Gastroesophageal sphincter (tissue), 4 donors: ENCODE measurements at regions not wholly inside any gene's neighbourhood (a gene's known extent, or its start where the extent isn't known, plus 50 kb on each side); places are given as distances from the start of the nearest gene placed in this dataset.

Experiments
- ATAC-seq: fragments of 150-250 bp; one replicate; pipeline ENCODE4 v1.9.1; 2016; ENCODE audit warnings: mild to moderate bottlenecking, moderate library complexity
- H3K27ac ChIP-seq, 4 donors: fragments of 200-600 bp; sonication (generic) in 3 of 4; 1 replicate in 3 of 4; 2 replicates in 1 of 4; pipeline ENCODE4 v1.5.1; 2016 to 2019
- H3K27me3 ChIP-seq: fragments of 200-600 bp; sonication (generic); one replicate; pipeline ENCODE4 v1.5.1; 2019
- H3K36me3 ChIP-seq, 2 donors: fragments of 200-600 bp; sonication (generic); one replicate each; pipeline ENCODE4 v1.5.1; 2019; ENCODE audit warnings: control low read depth in 1 of 2
- H3K4me1 ChIP-seq, 3 donors: fragments of 200-600 bp; sonication (generic); 1 replicate in 2 of 3; 2 replicates in 1 of 3; pipeline ENCODE4 v1.5.1; 2016 to 2019; ENCODE audit warnings: control low read depth in 2 of 3
- H3K4me3 ChIP-seq, 2 donors: fragments of 200-600 bp; sonication (generic); one replicate each; pipeline ENCODE4 v1.5.1; 2019; ENCODE audit warnings: mild to moderate bottlenecking in 1 of 2, moderate library complexity in 1 of 2
- H3K9me3 ChIP-seq, 3 donors: fragments of 200-600 bp; sonication (generic); one replicate each; pipeline ENCODE4 v1.5.1; 2017 to 2019; ENCODE audit warnings: control low read depth in 2 of 3
- EP300 ChIP-seq: sonication (generic); formaldehyde crosslinking; IDR thresholded peaks from one replicate; pipeline ENCODE4 v1.6.1; 2017; ENCODE audit warnings: antibody characterized with exemption, mild to moderate bottlenecking
- POLR2A ChIP-seq, 2 donors: fragments of 450-650 bp; IDR thresholded peaks; one replicate each; pipeline ENCODE4 v1.6.1; 2017; ENCODE audit warnings: antibody characterized with exemption in 2 of 2, mild to moderate bottlenecking in 2 of 2, moderate library complexity in 1 of 2
- POLR2AphosphoS5 ChIP-seq: sonication (generic); formaldehyde crosslinking; IDR thresholded peaks from one replicate; pipeline ENCODE4 v1.6.1; 2017; ENCODE audit warnings: antibody characterized with exemption
- WGBS, 2 donors: methylation state at CpG; one replicate each; pipeline ENCODE4 v1.1.5; 2018; ENCODE audit warnings: low coverage in 1 of 2; 5-methylcytosine and 5-hydroxymethylcytosine counted together
- TF ChIP-seq, protein P1 (sequence below), 4 experiments: fragments of 200-600 bp in 2 of 4; fragments of 450-650 bp in 2 of 4; sonication (generic) in 1 of 4; IDR thresholded peaks; one replicate each; pipeline ENCODE4 v1.5.1; 2017 to 2019; ENCODE audit warnings: antibody characterized with exemption in 4 of 4, mild to moderate bottlenecking in 2 of 4, moderate library complexity in 2 of 4

- WGBS, 2 donors, result 90 to 97% methylated on average over 4 of the region's 4 CpGs
- H3K27ac ChIP-seq, result no peak overlapping the region
- TF ChIP-seq, protein P1, sequence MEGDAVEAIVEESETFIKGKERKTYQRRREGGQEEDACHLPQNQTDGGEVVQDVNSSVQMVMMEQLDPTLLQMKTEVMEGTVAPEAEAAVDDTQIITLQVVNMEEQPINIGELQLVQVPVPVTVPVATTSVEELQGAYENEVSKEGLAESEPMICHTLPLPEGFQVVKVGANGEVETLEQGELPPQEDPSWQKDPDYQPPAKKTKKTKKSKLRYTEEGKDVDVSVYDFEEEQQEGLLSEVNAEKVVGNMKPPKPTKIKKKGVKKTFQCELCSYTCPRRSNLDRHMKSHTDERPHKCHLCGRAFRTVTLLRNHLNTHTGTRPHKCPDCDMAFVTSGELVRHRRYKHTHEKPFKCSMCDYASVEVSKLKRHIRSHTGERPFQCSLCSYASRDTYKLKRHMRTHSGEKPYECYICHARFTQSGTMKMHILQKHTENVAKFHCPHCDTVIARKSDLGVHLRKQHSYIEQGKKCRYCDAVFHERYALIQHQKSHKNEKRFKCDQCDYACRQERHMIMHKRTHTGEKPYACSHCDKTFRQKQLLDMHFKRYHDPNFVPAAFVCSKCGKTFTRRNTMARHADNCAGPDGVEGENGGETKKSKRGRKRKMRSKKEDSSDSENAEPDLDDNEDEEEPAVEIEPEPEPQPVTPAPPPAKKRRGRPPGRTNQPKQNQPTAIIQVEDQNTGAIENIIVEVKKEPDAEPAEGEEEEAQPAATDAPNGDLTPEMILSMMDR (IDR thresholded peaks at IDR 0.05), result no peak
- TF ChIP-seq POLR2AphosphoS5, result no peak
- no peak for TF ChIP-seq EP300
- TF ChIP-seq POLR2A (IDR thresholded peaks at IDR 0.05), result no peak
- no peaks in the 10 kb centered on the region for H3K27me3 ChIP-seq
- H3K4me1 ChIP-seq, result no peaks in the 10 kb centered on the region
- ATAC-seq, result no peak
- H3K9me3 ChIP-seq, result no peaks in the 10 kb centered on the region
- H3K36me3 ChIP-seq, result no peaks in the 10 kb centered on the region
- no peak overlapping the region for H3K4me3 ChIP-seq
Measured at GRCh38 chr16:86180780-86181179, 281.8 kb downstream of the IRF8 start.

DNA sequence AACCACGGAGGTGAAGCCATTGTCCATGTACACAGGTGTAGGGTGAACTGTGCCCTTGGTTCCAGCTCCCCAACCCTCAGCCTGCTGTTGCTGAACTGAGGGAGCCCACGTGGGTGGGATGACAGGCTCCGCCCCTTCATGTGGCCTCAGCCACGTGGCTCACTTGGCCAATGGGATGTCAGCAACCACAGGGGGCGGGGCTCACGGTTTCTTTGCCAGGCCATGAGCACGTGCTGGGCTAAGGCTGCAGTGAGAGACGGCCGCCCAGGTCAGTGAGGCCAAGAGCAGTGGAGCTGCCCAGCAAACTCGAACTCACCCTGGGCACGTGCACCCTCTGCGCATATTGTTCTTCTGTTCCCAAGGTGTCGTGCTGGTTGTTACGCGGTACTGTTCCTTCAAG, 282.6 kb downstream of the IRF8 start:
- H3K27ac ChIP-seq, result no peak overlapping the region
- TF ChIP-seq POLR2A (IDR thresholded peaks at IDR 0.05) (no peak), POLR2AphosphoS5 (no peak), EP300 (no peak)
- TF ChIP-seq, protein P1 (IDR thresholded peaks at IDR 0.05), result no peak
- H3K36me3 ChIP-seq, result no peaks in the 10 kb centered on the region
- H3K9me3 ChIP-seq, result no peaks in the 10 kb centered on the region
- no peak overlapping the region for H3K4me3 ChIP-seq
- H3K27me3 ChIP-seq, result no peaks in the 10 kb centered on the region
- H3K4me1 ChIP-seq, result no peaks in the 10 kb centered on the region
- WGBS, 2 donors, result no CpG with 5 or more reads among the region's 15 CpGs
- ATAC-seq, result no peak

GRCh38 chr16:86184185-86184584, 285.2 kb downstream of the IRF8 start:
- Histone ChIP-seq H3K9me3 (no peaks in the 10 kb centered on the region), H3K27me3 (no peaks in the 10 kb centered on the region), H3K4me3 (no peak overlapping the region), H3K36me3 (no peaks in the 10 kb centered on the region), H3K4me1 (no peaks in the 10 kb centered on the region), H3K27ac (no peak overlapping the region)
- ATAC-seq, result no peak
- WGBS, 2 donors, result 89% methylated on average over 6 of the region's 6 CpGs
- TF ChIP-seq POLR2A (IDR thresholded peaks at IDR 0.05) (no peak), POLR2AphosphoS5 (no peak), EP300 (no peak)
- TF ChIP-seq, protein P1 (IDR thresholded peaks at IDR 0.05), result no peak

- Histone ChIP-seq H3K36me3 (no peaks in the 10 kb centered on the region), H3K9me3 (no peaks in the 10 kb centered on the region), H3K4me1 (no peaks in the 10 kb centered on the region), H3K27me3 (no peaks in the 10 kb centered on the region), H3K4me3 (no peak overlapping the region), H3K27ac (no peak overlapping the region)
- ATAC-seq, result no peak
- WGBS, 2 donors, result 73 to 100% methylated on average over 1 to 3 of the region's 6 CpGs
- no peak for TF ChIP-seq POLR2A (IDR thresholded peaks at IDR 0.05)
- TF ChIP-seq, protein P1 (IDR thresholded peaks at IDR 0.05), result no peak
Measured at GRCh38 chr16:86185089-86185488, 286.1 kb downstream of the IRF8 start.

DNA sequence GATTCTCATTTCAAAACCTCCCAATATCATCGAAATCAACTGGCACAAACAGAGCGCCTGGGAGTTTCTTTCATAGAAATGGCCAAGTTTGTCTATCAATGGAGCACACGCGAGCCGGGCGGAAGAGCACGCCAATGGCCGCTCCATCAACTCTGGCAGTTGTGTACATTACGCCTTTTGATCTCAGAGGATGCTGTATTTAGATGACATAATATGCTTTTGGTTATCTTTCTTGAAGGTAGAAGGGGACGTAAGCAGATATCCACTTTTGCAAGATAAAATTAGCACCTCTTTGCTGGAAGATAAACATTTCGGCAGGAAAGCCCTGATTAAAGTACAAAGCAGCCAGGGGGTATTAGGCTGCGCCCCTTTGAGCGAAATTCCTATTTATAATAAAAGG, 287.4 kb downstream of the IRF8 start:
- no peaks in the 10 kb centered on the region for H3K27me3 ChIP-seq
- whole genome bisulfite sequencing, 2 donors, result 82 to 83% methylated on average over 9 to 10 of the region's 13 CpGs

More for the DNA sequence above, 287.4 kb downstream of the IRF8 start:
- no peak overlapping the region for H3K4me3 ChIP-seq
- ATAC-seq, result no peak
- no peaks in the 10 kb centered on the region for H3K36me3 ChIP-seq
- H3K27ac ChIP-seq, result no peak overlapping the region
- H3K9me3 ChIP-seq, result no peaks in the 10 kb centered on the region
- no peaks in the 10 kb centered on the region for H3K4me1 ChIP-seq
- no peak for TF ChIP-seq POLR2AphosphoS5
- TF ChIP-seq EP300, result no peak
- TF ChIP-seq, protein P1 (IDR thresholded peaks at IDR 0.05), result no peak
- no peak for TF ChIP-seq POLR2A (IDR thresholded peaks at IDR 0.05)
